ENCODE measurements at regions not wholly inside any gene's neighbourhood (a gene's known extent, or its start where the extent isn't known, plus 50 kb on each side); places are given as distances from the start of the nearest gene placed in this dataset.

- no peak for DNase-seq (ENCODE audit: low spot score, unreplicated experiment)
- no peak overlapping the region for H3K27ac Mint-ChIP-seq
- H3K27me3 Mint-ChIP-seq, result peaks cover 39% of the 10 kb centered on the region
- no peak for TF ChIP-seq CTCF (IDR thresholded peaks at IDR 0.05; ENCODE audit: unreplicated experiment)
- H3K4me1 Mint-ChIP-seq (ENCODE audit: low read depth), result peaks cover 4% of the 10 kb centered on the region
- no peaks in the 10 kb centered on the region for H3K36me3 Mint-ChIP-seq (ENCODE audit: insufficient read depth)
- no peaks in the 10 kb centered on the region for H3K9me3 Mint-ChIP-seq (ENCODE audit: low read depth)
- H3K4me3 Mint-ChIP-seq (ENCODE audit: low read depth), result no peak overlapping the region
These were observed 101.8 kb downstream of the FGF18 start for GRCh38 chr5:171521219-171521633.

- Mint-ChIP-seq H3K4me3 (ENCODE audit: low read depth) (no peak overlapping the region), H3K4me1 (ENCODE audit: low read depth) (peaks cover 4% of the 10 kb centered on the region), H3K36me3 (ENCODE audit: insufficient read depth) (no peaks in the 10 kb centered on the region), H3K9me3 (ENCODE audit: low read depth) (no peaks in the 10 kb centered on the region), H3K27me3 (peaks cover 37% of the 10 kb centered on the region), H3K27ac (no peak overlapping the region)
- no peak for DNase-seq (ENCODE audit: low spot score, unreplicated experiment)
- TF ChIP-seq CTCF (IDR thresholded peaks at IDR 0.05; ENCODE audit: unreplicated experiment), result no peak
These were observed 102.2 kb downstream of the FGF18 start for GRCh38 chr5:171521679-171522078.

GRCh38 chr5:171523781-171524180 lies 104.3 kb downstream of the FGF18 start:
- no peaks in the 10 kb centered on the region for H3K36me3 Mint-ChIP-seq (ENCODE audit: insufficient read depth)
- DNase-seq (ENCODE audit: low spot score, unreplicated experiment), result no peak
- H3K27me3 Mint-ChIP-seq, result peaks cover 29% of the 10 kb centered on the region
- H3K27ac Mint-ChIP-seq, result peak overlapping the region; percentile 27
- H3K4me1 Mint-ChIP-seq (ENCODE audit: low read depth), result peaks cover 4% of the 10 kb centered on the region
- no peaks in the 10 kb centered on the region for H3K9me3 Mint-ChIP-seq (ENCODE audit: low read depth)
- TF ChIP-seq CTCF (IDR thresholded peaks at IDR 0.05; ENCODE audit: unreplicated experiment), result no peak
- no peak overlapping the region for H3K4me3 Mint-ChIP-seq (ENCODE audit: low read depth)

- no peak overlapping the region for H3K4me3 Mint-ChIP-seq (ENCODE audit: low read depth)
- no peak for TF ChIP-seq CTCF (IDR thresholded peaks at IDR 0.05; ENCODE audit: unreplicated experiment)
- H3K9me3 Mint-ChIP-seq (ENCODE audit: low read depth), result no peaks in the 10 kb centered on the region
- peaks cover 4% of the 10 kb centered on the region for H3K4me1 Mint-ChIP-seq (ENCODE audit: low read depth)
- peaks cover 26% of the 10 kb centered on the region for H3K27me3 Mint-ChIP-seq
- DNase-seq (ENCODE audit: low spot score, unreplicated experiment), result no peak
- H3K27ac Mint-ChIP-seq, result no peak overlapping the region
- H3K36me3 Mint-ChIP-seq (ENCODE audit: insufficient read depth), result no peaks in the 10 kb centered on the region
These were observed 105.0 kb downstream of the FGF18 start for GRCh38 chr5:171524466-171524865.

GRCh38 chr5:171525085-171525484 lies 105.6 kb downstream of the FGF18 start:
- H3K4me1 Mint-ChIP-seq (ENCODE audit: low read depth), result peaks cover 4% of the 10 kb centered on the region
- H3K27ac Mint-ChIP-seq, result no peak overlapping the region
- TF ChIP-seq CTCF (IDR thresholded peaks at IDR 0.05; ENCODE audit: unreplicated experiment), result no peak
- no peaks in the 10 kb centered on the region for H3K36me3 Mint-ChIP-seq (ENCODE audit: insufficient read depth)
- DNase-seq (ENCODE audit: low spot score, unreplicated experiment), result no peak
- no peak overlapping the region for H3K4me3 Mint-ChIP-seq (ENCODE audit: low read depth)
- H3K9me3 Mint-ChIP-seq (ENCODE audit: low read depth), result no peaks in the 10 kb centered on the region
- peaks cover 25% of the 10 kb centered on the region for H3K27me3 Mint-ChIP-seq
